AG10803 (cell line): ENCODE measurements at regions not wholly inside any gene's neighbourhood (a gene's known extent, or its start where the extent isn't known, plus 50 kb on each side); places are given as distances from the start of the nearest gene placed in this dataset.

Experiments used
- DNase-seq: peaks from one replicate; pipeline ENCODE4 v3.0.0; 2010; ENCODE audit warnings: low read depth
- H3K4me3 ChIP-seq: 2 replicates; pipeline ENCODE4 v1.5.1; 2011; ENCODE audit warnings: mild to moderate bottlenecking, low read length, control low read depth
- CTCF ChIP-seq: conservative IDR thresholded peaks from 2 replicates; pipeline ENCODE4 v1.5.1; 2011; ENCODE audit warnings: mild to moderate bottlenecking, low read length, control low read depth, inconsistent platforms

- no peak for TF ChIP-seq CTCF
- DNase-seq: no peak
- H3K4me3 ChIP-seq: no peak overlapping the region
Measured at GRCh38 chr2:175624211-175624761, 377.8 kb downstream of the LNPK start.

GRCh38 chr2:175621821-175622220, 380.2 kb downstream of the LNPK start:
- no peak overlapping the region for H3K4me3 ChIP-seq
- TF ChIP-seq CTCF: no peak
- DNase-seq: no peak

GRCh38 chr2:175620106-175620505, 382.0 kb downstream of the LNPK start:
- no peak overlapping the region for H3K4me3 ChIP-seq
- TF ChIP-seq CTCF: no peak
- DNase-seq: no peak

- H3K4me3 ChIP-seq: no peak overlapping the region
- DNase-seq: no peak
- TF ChIP-seq CTCF: no peak
Measured at GRCh38 chr2:175619179-175620045, 382.7 kb downstream of the LNPK start.

GRCh38 chr2:175612280-175612679, 389.8 kb downstream of the LNPK start:
- TF ChIP-seq CTCF: no peak
- peak; percentile 15 for DNase-seq
- no peak overlapping the region for H3K4me3 ChIP-seq

- no peak overlapping the region for H3K4me3 ChIP-seq
- TF ChIP-seq CTCF: no peak
- DNase-seq: peak; percentile 92
Measured at GRCh38 chr2:175606010-175606841, 395.8 kb downstream of the LNPK start.
